ENCODE measurements at regions not wholly inside any gene's neighbourhood (a gene's known extent, or its start where the extent isn't known, plus 50 kb on each side); places are given as distances from the start of the nearest gene placed in this dataset.
"Not testable (repeated sequence)": the region's sequence is repeated elsewhere in the genome, so short reads cannot be mapped to it uniquely, and the experiment has no call there.

- no peak for DNase-seq (ENCODE audit: low read depth)
Measured at GRCh38 chr22:48494256-48494967, 1333.3 kb downstream of the BRD1 start.

- no peak for DNase-seq (ENCODE audit: low read depth)
Measured at GRCh38 chr22:48493733-48494132, 1333.9 kb downstream of the BRD1 start.

- peak; percentile 54 for DNase-seq (ENCODE audit: low read depth)
Measured at GRCh38 chr22:48492366-48493320, 1335.0 kb downstream of the BRD1 start.

DNA sequence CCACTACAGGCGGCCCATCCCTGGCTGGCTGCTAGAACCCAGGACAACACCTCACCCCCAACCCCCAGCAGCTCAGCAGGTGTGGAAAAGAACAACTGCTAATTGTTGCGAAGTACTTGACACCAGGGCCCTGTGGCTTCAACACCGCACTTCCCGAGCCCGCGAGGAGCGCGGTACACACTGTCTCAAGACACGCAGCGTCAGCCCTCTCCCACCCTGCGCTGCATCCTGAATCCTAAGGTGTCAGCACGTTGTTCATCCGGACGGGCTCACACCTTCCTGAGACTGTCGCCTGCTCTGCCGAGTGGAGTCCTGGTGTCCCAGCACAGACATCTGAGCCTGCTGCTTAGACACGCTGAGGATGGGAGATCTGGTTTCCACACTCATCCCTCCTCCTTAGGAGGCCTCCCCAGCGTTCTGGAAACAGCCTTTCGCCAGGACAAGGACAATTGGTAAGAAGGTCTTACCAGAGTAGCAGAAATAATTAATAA lies 1336.2 kb downstream of the BRD1 start:
- no peak for DNase-seq (ENCODE audit: low read depth)

DNA sequence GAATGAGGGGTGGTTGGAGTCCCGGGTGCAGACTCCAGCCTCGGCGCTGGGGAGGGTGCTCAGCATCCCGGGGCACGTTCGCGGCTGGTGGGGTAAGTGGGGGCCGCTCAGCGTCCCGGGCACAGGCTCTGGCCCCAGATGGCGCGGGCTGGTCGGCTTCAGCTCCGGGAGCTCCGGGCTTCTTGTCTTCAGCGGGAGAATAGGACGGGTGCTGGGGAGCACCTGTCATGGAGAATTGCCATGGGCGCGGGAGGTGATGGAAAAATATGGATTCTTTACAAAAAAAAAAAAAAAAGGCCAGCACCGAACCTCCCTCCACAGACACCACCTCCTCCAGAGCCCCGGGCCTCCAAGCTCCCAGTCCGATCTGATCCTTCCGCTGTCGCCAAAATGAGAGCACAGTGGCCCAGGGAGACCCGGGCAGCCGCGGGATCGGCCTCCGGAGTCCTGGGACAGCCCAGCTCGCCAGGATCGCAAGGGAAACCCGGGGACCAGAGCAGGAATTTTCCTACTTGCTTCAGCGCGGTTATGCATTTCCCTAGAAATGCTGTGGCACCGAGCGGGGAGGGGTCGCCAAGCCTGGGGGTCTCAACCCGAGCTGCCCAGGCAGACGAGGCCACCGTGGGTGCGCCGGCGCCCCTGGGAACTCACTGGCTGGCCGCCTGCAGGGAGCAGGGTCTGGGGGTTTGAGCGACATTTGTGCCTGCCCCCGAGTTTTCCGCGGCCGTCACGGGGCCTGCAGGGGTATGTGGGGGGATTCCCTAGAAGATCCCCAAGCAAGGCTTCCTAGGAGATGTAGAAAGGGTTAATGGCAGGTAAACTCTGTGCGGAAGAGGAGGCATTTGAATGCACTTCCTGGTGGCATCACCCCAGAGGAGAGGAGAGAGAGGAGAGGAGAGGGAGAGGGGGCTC lies 1336.9 kb downstream of the BRD1 start:
- no peak for DNase-seq (ENCODE audit: low read depth)

GRCh38 chr22:48489551-48490499 lies 1337.8 kb downstream of the BRD1 start:
- DNase-seq (ENCODE audit: low read depth) = no peak

- DNase-seq (ENCODE audit: low read depth) = no peak
Measured at GRCh38 chr22:48488611-48489511, 1338.8 kb downstream of the BRD1 start.

GRCh38 chr22:48488149-48488551 lies 1339.5 kb downstream of the BRD1 start:
- no peak for DNase-seq (ENCODE audit: low read depth)

DNA sequence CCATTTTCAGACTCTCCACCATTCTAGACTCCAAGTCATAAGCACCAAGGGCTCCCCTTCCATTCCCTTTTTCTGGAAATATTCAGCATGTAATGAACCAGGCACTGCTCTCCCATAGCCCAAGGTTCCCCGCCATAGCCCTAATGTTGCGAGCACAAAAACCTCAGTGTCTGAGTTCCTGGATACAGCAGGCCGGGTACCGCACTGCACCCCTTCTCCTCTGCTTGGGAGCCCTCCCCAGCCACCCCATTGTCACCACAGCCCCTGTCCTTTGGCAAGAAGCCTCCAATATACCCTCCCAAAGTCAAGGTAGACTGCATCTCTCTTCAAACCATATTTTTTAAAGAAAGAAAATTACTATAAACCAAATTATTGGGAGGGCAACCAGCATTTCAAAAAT lies 1341.1 kb downstream of the BRD1 start:
- DNase-seq (ENCODE audit: low read depth) = no peak

DNA sequence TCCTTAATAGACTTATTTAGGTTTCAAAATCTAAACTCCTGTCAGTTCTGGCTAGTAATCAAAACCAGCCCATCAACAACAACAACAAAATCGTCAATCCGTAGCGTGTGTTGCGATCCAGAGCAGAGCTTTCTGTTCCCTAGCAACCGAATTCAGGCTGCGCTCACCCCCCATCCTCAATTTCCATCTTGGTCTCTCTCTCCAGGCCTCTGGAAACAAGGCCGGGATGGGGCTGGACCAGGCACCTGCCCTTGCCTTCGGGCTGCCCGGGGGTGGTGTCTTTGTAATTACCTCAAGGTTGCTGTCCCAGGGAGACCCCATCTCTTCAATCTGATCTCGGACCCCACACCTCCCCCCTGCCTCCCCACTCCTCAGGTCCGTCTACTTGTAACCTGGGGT lies 1341.5 kb downstream of the BRD1 start:
- no peak for DNase-seq (ENCODE audit: low read depth)

DNA sequence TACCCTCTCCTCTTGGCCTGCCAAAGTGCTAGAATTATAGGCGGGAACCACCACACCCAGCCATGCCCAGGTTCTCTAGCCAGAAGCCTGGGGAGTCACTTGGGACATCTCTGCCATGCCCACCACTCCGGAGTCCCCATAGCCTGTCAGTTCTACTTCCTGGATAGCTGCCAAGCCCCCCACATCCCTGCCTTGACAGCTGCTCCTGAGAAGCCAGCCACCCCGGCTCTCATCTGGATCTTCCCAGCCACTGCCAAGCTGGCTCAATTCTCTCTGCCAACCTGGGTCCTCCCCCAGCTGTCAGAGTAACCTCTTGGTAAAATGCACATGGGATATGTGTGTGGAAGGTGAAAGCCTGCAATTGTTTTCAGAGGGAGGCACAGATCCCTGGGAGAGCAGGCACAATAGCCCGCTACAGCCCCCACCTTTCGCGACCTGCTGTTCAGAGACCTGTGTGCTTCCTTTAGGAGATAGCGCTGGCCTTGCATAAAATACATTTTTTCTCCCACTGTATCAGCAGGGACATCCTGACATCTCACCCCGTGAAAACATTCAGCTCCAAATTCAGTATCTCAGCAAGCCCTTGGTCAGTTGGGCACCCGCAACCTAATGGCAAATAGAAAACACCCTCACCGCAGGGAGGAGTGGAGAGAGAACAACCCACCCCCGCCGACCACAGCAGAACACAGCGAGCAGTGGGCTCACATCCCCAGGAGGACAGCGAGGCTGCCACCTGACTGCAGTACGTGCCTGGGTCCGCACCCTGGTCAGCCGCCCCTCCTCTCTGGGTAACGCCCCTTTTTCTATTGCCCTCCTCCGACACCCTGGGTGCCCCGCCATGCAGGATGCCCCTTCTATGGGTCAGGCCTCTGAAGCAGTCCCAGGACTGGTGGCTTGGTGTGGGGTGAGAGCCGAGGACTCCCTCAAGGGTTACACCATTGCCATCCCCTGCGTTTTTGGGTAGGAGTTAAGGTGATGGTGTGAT lies 1342.2 kb downstream of the BRD1 start:
- no peak for DNase-seq (ENCODE audit: low read depth)

GRCh38 chr22:48483764-48484528 lies 1343.7 kb downstream of the BRD1 start:
- DNase-seq (ENCODE audit: low read depth) = no peak

GRCh38 chr22:48482771-48483170 lies 1344.9 kb downstream of the BRD1 start:
- no peak for DNase-seq (ENCODE audit: low read depth)

- DNase-seq (ENCODE audit: low read depth) = not testable (repeated sequence)
Measured at GRCh38 chr22:48482198-48482597, 1345.5 kb downstream of the BRD1 start.

GRCh38 chr22:48481748-48482147 lies 1345.9 kb downstream of the BRD1 start:
- no peak for DNase-seq (ENCODE audit: low read depth)

DNA sequence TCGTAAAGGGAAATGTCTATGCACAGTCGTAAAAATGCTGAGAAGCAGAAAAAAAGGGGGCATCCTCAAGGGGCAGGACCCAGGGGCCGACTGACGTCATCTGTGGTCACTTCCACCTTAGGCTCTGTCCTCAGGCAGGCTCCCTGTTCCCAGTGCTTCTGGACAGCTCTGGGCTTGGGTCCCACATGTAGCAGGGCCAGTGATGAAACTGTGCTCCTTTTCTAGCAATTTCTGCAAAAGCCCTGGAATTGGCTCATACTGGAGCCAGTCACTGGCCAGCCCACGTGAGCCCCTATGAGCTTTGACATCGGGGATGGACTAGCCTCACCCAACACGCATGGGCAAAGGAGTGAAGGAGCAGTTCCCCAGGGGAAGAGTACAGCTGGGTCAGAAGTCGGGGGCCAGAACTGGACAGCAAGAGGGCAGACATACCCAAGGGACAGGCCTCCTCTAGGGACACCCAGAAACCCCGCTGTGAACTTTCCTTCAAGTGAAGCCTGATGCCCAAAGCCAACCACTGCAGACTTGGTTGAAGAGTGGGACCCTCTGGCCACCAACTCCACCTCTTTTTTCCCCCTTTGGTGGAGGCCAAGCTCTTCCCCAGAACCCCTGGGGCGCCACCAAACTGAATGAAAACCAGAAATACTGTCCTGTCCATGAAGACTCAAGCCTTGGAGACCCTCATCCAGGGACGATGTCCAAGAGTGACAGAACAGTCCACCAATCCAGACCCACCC lies 1349.0 kb downstream of the BRD1 start:
- no peak for DNase-seq (ENCODE audit: low read depth)
